Stimulated activated memory B cell treated with anti-CD40 and anti-IgM and Interleukin-4, amounts not matched to agents 10 μg/mL and 1 μg/mL and 100 μg/mL, for 72 hours (primary cell): ENCODE measurements at regions not wholly inside any gene's neighbourhood (a gene's known extent, or its start where the extent isn't known, plus 50 kb on each side); places are given as distances from the start of the nearest gene placed in this dataset.
"Not testable (repeated sequence)": the region's sequence is repeated elsewhere in the genome, so short reads cannot be mapped to it uniquely, and the experiment has no call there.

ENCODE experiments used
- ATAC-seq: fragments of 150-1000 bp; cut with Tn5 transposase; 2 replicates; pipeline ENCODE4 v1.10.0; 2021
- H3K27ac Mint-ChIP-seq: one replicate; pipeline ENCODE4 v1.8.0; 2022; ENCODE audit warnings: mild to moderate bottlenecking, mixed read lengths
- H3K27me3 Mint-ChIP-seq: one replicate; pipeline ENCODE4 v1.8.0; 2022; ENCODE audit warnings: mixed read lengths
- H3K36me3 Mint-ChIP-seq: one replicate; pipeline ENCODE4 v1.8.0; 2022; ENCODE audit warnings: mixed read lengths
- H3K4me1 Mint-ChIP-seq: one replicate; pipeline ENCODE4 v1.8.0; 2022; ENCODE audit warnings: mixed read lengths
- H3K4me3 Mint-ChIP-seq: one replicate; pipeline ENCODE4 v1.8.0; 2022; ENCODE audit warnings: mild to moderate bottlenecking, moderate library complexity, mixed read lengths
- H3K9me3 Mint-ChIP-seq: one replicate; pipeline ENCODE4 v1.8.0; 2022; ENCODE audit warnings: mixed read lengths

GRCh38 chr12:13924286-13924685 is 57.1 kb downstream of the GRIN2B start:
- Mint-ChIP-seq H3K4me3 (no peak overlapping the region), H3K4me1 (no peaks in the 10 kb centered on the region), H3K36me3 (no peaks in the 10 kb centered on the region), H3K9me3 (no peaks in the 10 kb centered on the region), H3K27me3 (peaks cover 46% of the 10 kb centered on the region), H3K27ac (no peak overlapping the region)
- peak; percentile 20 for ATAC-seq

- no peak overlapping the region for H3K27ac Mint-ChIP-seq
- peaks cover 26% of the 10 kb centered on the region for H3K27me3 Mint-ChIP-seq
- no peaks in the 10 kb centered on the region for H3K4me1 Mint-ChIP-seq
- H3K9me3 Mint-ChIP-seq = no peaks in the 10 kb centered on the region
- ATAC-seq = no peak
- no peaks in the 10 kb centered on the region for H3K36me3 Mint-ChIP-seq
- no peak overlapping the region for H3K4me3 Mint-ChIP-seq
Observed at GRCh38 chr12:13918897-13919296, 62.5 kb downstream of the GRIN2B start.

GRCh38 chr12:13915096-13915495 is 66.3 kb downstream of the GRIN2B start:
- H3K27me3 Mint-ChIP-seq = peaks cover 30% of the 10 kb centered on the region
- ATAC-seq = no peak
- no peak overlapping the region for H3K4me3 Mint-ChIP-seq
- H3K9me3 Mint-ChIP-seq = no peaks in the 10 kb centered on the region
- no peaks in the 10 kb centered on the region for H3K36me3 Mint-ChIP-seq
- H3K27ac Mint-ChIP-seq = no peak overlapping the region
- no peaks in the 10 kb centered on the region for H3K4me1 Mint-ChIP-seq

GRCh38 chr12:13913371-13913770 is 68.0 kb downstream of the GRIN2B start:
- H3K27ac Mint-ChIP-seq = no peak overlapping the region
- ATAC-seq = no peak
- no peaks in the 10 kb centered on the region for H3K9me3 Mint-ChIP-seq
- H3K4me1 Mint-ChIP-seq = no peaks in the 10 kb centered on the region
- no peaks in the 10 kb centered on the region for H3K36me3 Mint-ChIP-seq
- H3K27me3 Mint-ChIP-seq = peaks cover 32% of the 10 kb centered on the region
- no peak overlapping the region for H3K4me3 Mint-ChIP-seq

GRCh38 chr12:13911756-13912554 is 69.4 kb downstream of the GRIN2B start:
- no peak for ATAC-seq
- H3K4me1 Mint-ChIP-seq = no peaks in the 10 kb centered on the region
- H3K36me3 Mint-ChIP-seq = no peaks in the 10 kb centered on the region
- peaks cover 38% of the 10 kb centered on the region for H3K27me3 Mint-ChIP-seq
- H3K9me3 Mint-ChIP-seq = no peaks in the 10 kb centered on the region
- no peak overlapping the region for H3K27ac Mint-ChIP-seq
- H3K4me3 Mint-ChIP-seq = no peak overlapping the region

GRCh38 chr12:13905794-13906193 is 75.6 kb downstream of the GRIN2B start:
- Mint-ChIP-seq H3K4me1 (no peaks in the 10 kb centered on the region), H3K9me3 (peaks cover 8% of the 10 kb centered on the region), H3K4me3 (no peak overlapping the region), H3K27me3 (peaks cover 45% of the 10 kb centered on the region), H3K27ac (no peak overlapping the region), H3K36me3 (no peaks in the 10 kb centered on the region)
- no peak for ATAC-seq

- Mint-ChIP-seq H3K27ac (no peak overlapping the region), H3K36me3 (no peaks in the 10 kb centered on the region), H3K4me1 (no peaks in the 10 kb centered on the region), H3K27me3 (peaks cover 21% of the 10 kb centered on the region), H3K4me3 (no peak overlapping the region), H3K9me3 (peaks cover 8% of the 10 kb centered on the region)
- ATAC-seq = no peak
Observed at GRCh38 chr12:13900718-13901117, 80.7 kb downstream of the GRIN2B start.

- not testable (repeated sequence) for H3K27ac Mint-ChIP-seq, H3K4me3 Mint-ChIP-seq, H3K36me3 Mint-ChIP-seq, ATAC-seq, H3K9me3 Mint-ChIP-seq, H3K27me3 Mint-ChIP-seq, H3K4me1 Mint-ChIP-seq
Observed at GRCh38 chr12:13898387-13898786, 83.0 kb downstream of the GRIN2B start.

- Mint-ChIP-seq H3K36me3 (no peaks in the 10 kb centered on the region), H3K27me3 (peaks cover 3% of the 10 kb centered on the region), H3K27ac (no peak overlapping the region), H3K9me3 (no peaks in the 10 kb centered on the region), H3K4me3 (no peak overlapping the region), H3K4me1 (no peaks in the 10 kb centered on the region)
- ATAC-seq = no peak
Observed at GRCh38 chr12:13897811-13898210, 83.6 kb downstream of the GRIN2B start.

- H3K27ac Mint-ChIP-seq = no peak overlapping the region
- H3K36me3 Mint-ChIP-seq = no peaks in the 10 kb centered on the region
- no peak for ATAC-seq
- no peaks in the 10 kb centered on the region for H3K9me3 Mint-ChIP-seq
- no peak overlapping the region for H3K4me3 Mint-ChIP-seq
- no peaks in the 10 kb centered on the region for H3K4me1 Mint-ChIP-seq
- H3K27me3 Mint-ChIP-seq = peaks cover 5% of the 10 kb centered on the region
Observed at GRCh38 chr12:13896063-13896626, 85.3 kb downstream of the GRIN2B start.

- no peak overlapping the region for H3K27ac Mint-ChIP-seq
- H3K27me3 Mint-ChIP-seq = peaks cover 20% of the 10 kb centered on the region
- H3K9me3 Mint-ChIP-seq = no peaks in the 10 kb centered on the region
- no peaks in the 10 kb centered on the region for H3K4me1 Mint-ChIP-seq
- no peaks in the 10 kb centered on the region for H3K36me3 Mint-ChIP-seq
- ATAC-seq = no peak
- H3K4me3 Mint-ChIP-seq = no peak overlapping the region
Observed at GRCh38 chr12:13891902-13892301, 89.5 kb downstream of the GRIN2B start.

- Mint-ChIP-seq H3K9me3 (no peaks in the 10 kb centered on the region), H3K4me1 (no peaks in the 10 kb centered on the region), H3K4me3 (no peak overlapping the region), H3K27ac (no peak overlapping the region), H3K27me3 (peaks cover 20% of the 10 kb centered on the region), H3K36me3 (no peaks in the 10 kb centered on the region)
- ATAC-seq = no peak
Observed at GRCh38 chr12:13890943-13891342, 90.5 kb downstream of the GRIN2B start.

- no peaks in the 10 kb centered on the region for H3K36me3 Mint-ChIP-seq
- H3K4me3 Mint-ChIP-seq = no peak overlapping the region
- H3K27me3 Mint-ChIP-seq = peaks cover 44% of the 10 kb centered on the region
- no peak for ATAC-seq
- H3K9me3 Mint-ChIP-seq = no peaks in the 10 kb centered on the region
- H3K4me1 Mint-ChIP-seq = no peaks in the 10 kb centered on the region
- H3K27ac Mint-ChIP-seq = no peak overlapping the region
Observed at GRCh38 chr12:13887779-13888388, 93.5 kb downstream of the GRIN2B start.

GRCh38 chr12:13882176-13882575 is 99.2 kb downstream of the GRIN2B start:
- Mint-ChIP-seq H3K27me3 (peaks cover 26% of the 10 kb centered on the region), H3K4me1 (no peaks in the 10 kb centered on the region), H3K36me3 (no peaks in the 10 kb centered on the region), H3K27ac (no peak overlapping the region), H3K9me3 (no peaks in the 10 kb centered on the region), H3K4me3 (no peak overlapping the region)
- no peak for ATAC-seq

GRCh38 chr12:13880613-13881012 is 100.8 kb downstream of the GRIN2B start:
- Mint-ChIP-seq H3K36me3 (no peaks in the 10 kb centered on the region), H3K4me1 (no peaks in the 10 kb centered on the region), H3K4me3 (no peak overlapping the region), H3K27me3 (peaks cover 24% of the 10 kb centered on the region), H3K9me3 (no peaks in the 10 kb centered on the region), H3K27ac (no peak overlapping the region)
- ATAC-seq = no peak

- Mint-ChIP-seq H3K27me3 (no peaks in the 10 kb centered on the region), H3K36me3 (no peaks in the 10 kb centered on the region), H3K9me3 (no peaks in the 10 kb centered on the region), H3K4me1 (no peaks in the 10 kb centered on the region), H3K4me3 (no peak overlapping the region), H3K27ac (no peak overlapping the region)
- ATAC-seq = no peak
Observed at GRCh38 chr12:13875744-13876143, 105.7 kb downstream of the GRIN2B start.
